ENCODE measurements at regions not wholly inside any gene's neighbourhood (a gene's known extent, or its start where the extent isn't known, plus 50 kb on each side); places are given as distances from the start of the nearest gene placed in this dataset.

- no peak overlapping the region for H2AFZ ChIP-seq (ENCODE audit: low read depth, low read length, severe bottlenecking)
- H4K20me1 ChIP-seq (ENCODE audit: low read depth, low read length), result no peaks in the 10 kb centered on the region
- no peak overlapping the region for H3K4me3 ChIP-seq (ENCODE audit: insufficient read depth, low read length, poor library complexity, severe bottlenecking)
- peaks cover 17% of the 10 kb centered on the region; the same call in 1 of the 2 replicates for H3K9me3 ChIP-seq (ENCODE audit: insufficient read depth, low read length)
- no peak overlapping the region for H3K9ac ChIP-seq (ENCODE audit: low read length)
- TF ChIP-seq EZH2phosphoT487 (conservative IDR thresholded peaks at IDR 0.05; ENCODE audit: low read length), result no peak
- TF ChIP-seq CTCF (IDR thresholded peaks at IDR 0.05; ENCODE audit: insufficient read depth, low read length, poor library complexity, severe bottlenecking), result no peak
- no peak overlapping the region for H3K4me2 ChIP-seq (ENCODE audit: low read depth, low read length, poor library complexity, severe bottlenecking)
- no peaks in the 10 kb centered on the region for H3K27me3 ChIP-seq (ENCODE audit: low read length)
- H3K79me2 ChIP-seq (ENCODE audit: insufficient read depth, low read length), result no peaks in the 10 kb centered on the region; the same call in none of the 2 replicates
- H3K9me2 ChIP-seq (replicated peaks; ENCODE audit: insufficient read depth, low read length), result no peaks in the 10 kb centered on the region
- no peak overlapping the region for H3K27ac ChIP-seq (ENCODE audit: low read depth, low read length)
- H3F3A ChIP-seq (ENCODE audit: insufficient read depth), result no peaks in the 10 kb centered on the region
- 0 out of 2 replicates have a peak, but pooled peaks cover 6% of the 10 kb centered on the region for H3K36me3 ChIP-seq (ENCODE audit: low read length)
Observed at GRCh38 chr14:89603938-89604480, 187.0 kb upstream of the FOXN3 start.

- peaks cover 12% of the 10 kb centered on the region; the same call in 1 of the 2 replicates for H3K36me3 ChIP-seq (ENCODE audit: low read length)
- H2AFZ ChIP-seq (ENCODE audit: low read depth, low read length, severe bottlenecking), result no peak overlapping the region
- H3F3A ChIP-seq (ENCODE audit: insufficient read depth), result no peaks in the 10 kb centered on the region
- no peaks in the 10 kb centered on the region for H3K9me2 ChIP-seq (replicated peaks; ENCODE audit: insufficient read depth, low read length)
- no peaks in the 10 kb centered on the region; the same call in 1 of the 2 replicates for H3K79me2 ChIP-seq (ENCODE audit: insufficient read depth, low read length)
- H3K27me3 ChIP-seq (ENCODE audit: low read length), result no peaks in the 10 kb centered on the region
- no peak overlapping the region for H3K4me3 ChIP-seq (ENCODE audit: insufficient read depth, low read length, poor library complexity, severe bottlenecking)
- no peak for TF ChIP-seq EZH2phosphoT487 (conservative IDR thresholded peaks at IDR 0.05; ENCODE audit: low read length)
- TF ChIP-seq CTCF (IDR thresholded peaks at IDR 0.05; ENCODE audit: insufficient read depth, low read length, poor library complexity, severe bottlenecking), result no peak
- H3K9me3 ChIP-seq (ENCODE audit: insufficient read depth, low read length), result peaks cover 24% of the 10 kb centered on the region; the same call in 1 of the 2 replicates
- H3K27ac ChIP-seq (ENCODE audit: low read depth, low read length), result no peak overlapping the region
- no peak overlapping the region for H3K9ac ChIP-seq (ENCODE audit: low read length)
- H4K20me1 ChIP-seq (ENCODE audit: low read depth, low read length), result no peaks in the 10 kb centered on the region
- H3K4me2 ChIP-seq (ENCODE audit: low read depth, low read length, poor library complexity, severe bottlenecking), result no peak overlapping the region
Observed at GRCh38 chr14:89600950-89601826, 184.2 kb upstream of the FOXN3 start.

- no peaks in the 10 kb centered on the region for H3F3A ChIP-seq (ENCODE audit: insufficient read depth)
- H3K9me3 ChIP-seq (ENCODE audit: insufficient read depth, low read length), result peaks cover 19% of the 10 kb centered on the region; the same call in 1 of the 2 replicates
- no peak overlapping the region for H3K4me2 ChIP-seq (ENCODE audit: low read depth, low read length, poor library complexity, severe bottlenecking)
- no peak overlapping the region for H2AFZ ChIP-seq (ENCODE audit: low read depth, low read length, severe bottlenecking)
- TF ChIP-seq EZH2phosphoT487 (conservative IDR thresholded peaks at IDR 0.05; ENCODE audit: low read length) (no peak), CTCF (IDR thresholded peaks at IDR 0.05; ENCODE audit: insufficient read depth, low read length, poor library complexity, severe bottlenecking) (no peak)
- peaks cover 11% of the 10 kb centered on the region; the same call in 1 of the 2 replicates for H3K36me3 ChIP-seq (ENCODE audit: low read length)
- H3K27me3 ChIP-seq (ENCODE audit: low read length), result no peaks in the 10 kb centered on the region
- no peaks in the 10 kb centered on the region for H4K20me1 ChIP-seq (ENCODE audit: low read depth, low read length)
- no peaks in the 10 kb centered on the region for H3K9me2 ChIP-seq (replicated peaks; ENCODE audit: insufficient read depth, low read length)
- no peak overlapping the region for H3K27ac ChIP-seq (ENCODE audit: low read depth, low read length)
- H3K9ac ChIP-seq (ENCODE audit: low read length), result no peak overlapping the region
- H3K4me3 ChIP-seq (ENCODE audit: insufficient read depth, low read length, poor library complexity, severe bottlenecking), result no peak overlapping the region
- no peaks in the 10 kb centered on the region; the same call in 1 of the 2 replicates for H3K79me2 ChIP-seq (ENCODE audit: insufficient read depth, low read length)
Observed at GRCh38 chr14:89600029-89600428, 183.0 kb upstream of the FOXN3 start.

All from SU-DHL-6 (cell line).